Mammary epithelial cell (primary cell): ENCODE measurements at regions not wholly inside any gene's neighbourhood (a gene's known extent, or its start where the extent isn't known, plus 50 kb on each side); places are given as distances from the start of the nearest gene placed in this dataset.

Experiments used
- EZH2 ChIP-seq: IDR thresholded peaks from 2 replicates; pipeline ENCODE4 v1.6.1; 2012; ENCODE audit warnings: low read length, inconsistent platforms, borderline replicate concordance
- TF ChIP-seq, protein P1 (sequence below), 2 donors: IDR thresholded peaks in 1 of 2; conservative IDR thresholded peaks in 1 of 2; 2 replicates each; pipeline ENCODE4 v1.5.1; 2011 to 2012; ENCODE audit warnings: inconsistent platforms in 2 of 2, low read length in 2 of 2, mild to moderate bottlenecking in 2 of 2, control low read depth in 1 of 2, low read depth in 1 of 2; ENCODE audit not compliant: insufficient read depth in 1 of 2; ENCODE audit errors: extremely low read depth in 1 of 2

DNA sequence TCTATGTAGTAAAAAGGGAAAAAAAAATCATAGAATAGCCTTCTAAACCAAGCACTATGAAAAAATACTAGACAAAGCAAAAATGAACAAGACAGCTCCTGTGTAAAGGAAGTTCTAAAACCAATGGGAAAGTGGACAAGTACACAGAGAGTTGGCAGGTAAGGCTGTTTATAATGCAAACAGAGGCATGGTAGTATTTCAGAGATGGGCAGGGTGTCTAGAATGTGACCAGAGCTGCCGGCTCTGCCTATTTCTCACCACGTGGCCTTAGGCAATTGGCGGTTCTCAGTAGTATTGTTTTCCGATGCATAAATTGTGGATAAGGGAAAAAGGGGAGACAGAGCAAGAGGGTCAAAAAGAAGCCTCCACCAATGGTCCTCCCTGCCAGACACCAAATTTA is 173.6 kb downstream of the ANKRD30B start:
- TF ChIP-seq, protein P1, sequence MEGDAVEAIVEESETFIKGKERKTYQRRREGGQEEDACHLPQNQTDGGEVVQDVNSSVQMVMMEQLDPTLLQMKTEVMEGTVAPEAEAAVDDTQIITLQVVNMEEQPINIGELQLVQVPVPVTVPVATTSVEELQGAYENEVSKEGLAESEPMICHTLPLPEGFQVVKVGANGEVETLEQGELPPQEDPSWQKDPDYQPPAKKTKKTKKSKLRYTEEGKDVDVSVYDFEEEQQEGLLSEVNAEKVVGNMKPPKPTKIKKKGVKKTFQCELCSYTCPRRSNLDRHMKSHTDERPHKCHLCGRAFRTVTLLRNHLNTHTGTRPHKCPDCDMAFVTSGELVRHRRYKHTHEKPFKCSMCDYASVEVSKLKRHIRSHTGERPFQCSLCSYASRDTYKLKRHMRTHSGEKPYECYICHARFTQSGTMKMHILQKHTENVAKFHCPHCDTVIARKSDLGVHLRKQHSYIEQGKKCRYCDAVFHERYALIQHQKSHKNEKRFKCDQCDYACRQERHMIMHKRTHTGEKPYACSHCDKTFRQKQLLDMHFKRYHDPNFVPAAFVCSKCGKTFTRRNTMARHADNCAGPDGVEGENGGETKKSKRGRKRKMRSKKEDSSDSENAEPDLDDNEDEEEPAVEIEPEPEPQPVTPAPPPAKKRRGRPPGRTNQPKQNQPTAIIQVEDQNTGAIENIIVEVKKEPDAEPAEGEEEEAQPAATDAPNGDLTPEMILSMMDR (conservative IDR thresholded peaks at IDR 0.05 in 1 of 2, IDR thresholded peaks at IDR 0.05 in 1 of 2; ENCODE audit: extremely low read depth in 1 of 2, insufficient read depth in 1 of 2, low read depth in 1 of 2, low read length in 2 of 2) = no peak
- no peak for TF ChIP-seq EZH2
